Panc1 (cell line): ENCODE measurements at regions not wholly inside any gene's neighbourhood (a gene's known extent, or its start where the extent isn't known, plus 50 kb on each side); places are given as distances from the start of the nearest gene placed in this dataset.

Experiments used
- CTCF ChIP-seq: fragments of 450-650 bp; IDR thresholded peaks from 2 replicates; pipeline ENCODE4 v1.5.1; 2017; ENCODE audit warnings: mild to moderate bottlenecking
- SIN3A ChIP-seq: IDR thresholded peaks from 2 replicates; pipeline ENCODE4 v1.6.1; 2012; ENCODE audit warnings: low read depth, mild to moderate bottlenecking, low read length, moderate library complexity, borderline replicate concordance; ENCODE audit not compliant: insufficient read depth
- TCF7L2 ChIP-seq: IDR thresholded peaks from 2 replicates; pipeline ENCODE4 v1.6.1; 2011; ENCODE audit warnings: mild to moderate bottlenecking, low read depth, low read length, inconsistent platforms
- TF ChIP-seq, protein P1 (sequence below), 2 experiments: IDR thresholded peaks; 2 replicates each; pipeline ENCODE4 v1.6.1; 2011 to 2012; ENCODE audit warnings: low read depth in 2 of 2, control low read depth in 1 of 2, low read length in 1 of 2, mild to moderate bottlenecking in 1 of 2, moderate library complexity in 1 of 2; ENCODE audit not compliant: insufficient read depth in 1 of 2

- no peak for TF ChIP-seq CTCF
- no peak for TF ChIP-seq TCF7L2
- TF ChIP-seq, protein P1, sequence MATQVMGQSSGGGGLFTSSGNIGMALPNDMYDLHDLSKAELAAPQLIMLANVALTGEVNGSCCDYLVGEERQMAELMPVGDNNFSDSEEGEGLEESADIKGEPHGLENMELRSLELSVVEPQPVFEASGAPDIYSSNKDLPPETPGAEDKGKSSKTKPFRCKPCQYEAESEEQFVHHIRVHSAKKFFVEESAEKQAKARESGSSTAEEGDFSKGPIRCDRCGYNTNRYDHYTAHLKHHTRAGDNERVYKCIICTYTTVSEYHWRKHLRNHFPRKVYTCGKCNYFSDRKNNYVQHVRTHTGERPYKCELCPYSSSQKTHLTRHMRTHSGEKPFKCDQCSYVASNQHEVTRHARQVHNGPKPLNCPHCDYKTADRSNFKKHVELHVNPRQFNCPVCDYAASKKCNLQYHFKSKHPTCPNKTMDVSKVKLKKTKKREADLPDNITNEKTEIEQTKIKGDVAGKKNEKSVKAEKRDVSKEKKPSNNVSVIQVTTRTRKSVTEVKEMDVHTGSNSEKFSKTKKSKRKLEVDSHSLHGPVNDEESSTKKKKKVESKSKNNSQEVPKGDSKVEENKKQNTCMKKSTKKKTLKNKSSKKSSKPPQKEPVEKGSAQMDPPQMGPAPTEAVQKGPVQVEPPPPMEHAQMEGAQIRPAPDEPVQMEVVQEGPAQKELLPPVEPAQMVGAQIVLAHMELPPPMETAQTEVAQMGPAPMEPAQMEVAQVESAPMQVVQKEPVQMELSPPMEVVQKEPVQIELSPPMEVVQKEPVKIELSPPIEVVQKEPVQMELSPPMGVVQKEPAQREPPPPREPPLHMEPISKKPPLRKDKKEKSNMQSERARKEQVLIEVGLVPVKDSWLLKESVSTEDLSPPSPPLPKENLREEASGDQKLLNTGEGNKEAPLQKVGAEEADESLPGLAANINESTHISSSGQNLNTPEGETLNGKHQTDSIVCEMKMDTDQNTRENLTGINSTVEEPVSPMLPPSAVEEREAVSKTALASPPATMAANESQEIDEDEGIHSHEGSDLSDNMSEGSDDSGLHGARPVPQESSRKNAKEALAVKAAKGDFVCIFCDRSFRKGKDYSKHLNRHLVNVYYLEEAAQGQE (IDR thresholded peaks at IDR 0.05; ENCODE audit: insufficient read depth in 1 of 2, low read depth in 2 of 2, low read length in 1 of 2): no peak
- no peak for TF ChIP-seq SIN3A
Measured at GRCh38 chrX:20802036-20802435, 535.3 kb upstream of the RPS6KA3 start.
